ENCODE measurements at regions not wholly inside any gene's neighbourhood (a gene's known extent, or its start where the extent isn't known, plus 50 kb on each side); places are given as distances from the start of the nearest gene placed in this dataset.

DNA sequence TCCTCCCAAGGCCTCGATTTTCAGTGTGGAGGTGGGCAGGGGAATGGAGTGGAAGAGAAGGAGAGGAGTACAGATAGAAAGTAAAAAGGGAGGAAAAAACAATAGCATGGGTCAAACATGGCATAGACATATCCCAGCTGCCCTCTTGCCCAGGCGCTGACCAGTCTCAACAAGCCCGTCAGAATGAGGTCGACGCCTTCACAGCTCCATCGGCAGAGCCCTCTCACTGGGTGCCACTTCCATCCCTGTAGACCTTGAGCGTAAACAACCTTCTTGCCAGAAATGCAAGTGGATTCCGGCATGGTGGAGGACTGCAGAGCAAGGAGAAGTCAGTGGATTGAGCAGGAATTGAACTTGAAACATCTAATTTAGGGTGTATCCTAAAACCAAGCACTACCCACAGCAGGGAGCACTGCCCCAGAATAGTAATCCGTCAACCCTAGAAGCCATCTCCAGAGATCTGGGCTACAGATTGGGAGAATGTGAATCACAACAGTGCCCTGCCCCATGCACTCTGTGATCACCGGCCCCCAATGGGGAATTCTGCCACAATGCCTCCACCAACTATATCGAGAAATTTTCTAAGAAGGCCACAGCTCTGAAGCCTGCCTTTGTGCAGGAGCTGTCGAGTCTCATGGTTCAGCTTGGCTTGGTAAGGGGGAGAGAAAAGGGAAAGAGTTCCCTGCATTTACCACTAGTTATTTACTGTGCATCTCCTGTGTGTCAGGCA is 190.1 kb downstream of the UACA start:
- TF ChIP-seq, protein P1, sequence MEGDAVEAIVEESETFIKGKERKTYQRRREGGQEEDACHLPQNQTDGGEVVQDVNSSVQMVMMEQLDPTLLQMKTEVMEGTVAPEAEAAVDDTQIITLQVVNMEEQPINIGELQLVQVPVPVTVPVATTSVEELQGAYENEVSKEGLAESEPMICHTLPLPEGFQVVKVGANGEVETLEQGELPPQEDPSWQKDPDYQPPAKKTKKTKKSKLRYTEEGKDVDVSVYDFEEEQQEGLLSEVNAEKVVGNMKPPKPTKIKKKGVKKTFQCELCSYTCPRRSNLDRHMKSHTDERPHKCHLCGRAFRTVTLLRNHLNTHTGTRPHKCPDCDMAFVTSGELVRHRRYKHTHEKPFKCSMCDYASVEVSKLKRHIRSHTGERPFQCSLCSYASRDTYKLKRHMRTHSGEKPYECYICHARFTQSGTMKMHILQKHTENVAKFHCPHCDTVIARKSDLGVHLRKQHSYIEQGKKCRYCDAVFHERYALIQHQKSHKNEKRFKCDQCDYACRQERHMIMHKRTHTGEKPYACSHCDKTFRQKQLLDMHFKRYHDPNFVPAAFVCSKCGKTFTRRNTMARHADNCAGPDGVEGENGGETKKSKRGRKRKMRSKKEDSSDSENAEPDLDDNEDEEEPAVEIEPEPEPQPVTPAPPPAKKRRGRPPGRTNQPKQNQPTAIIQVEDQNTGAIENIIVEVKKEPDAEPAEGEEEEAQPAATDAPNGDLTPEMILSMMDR (IDR thresholded peaks at IDR 0.05) = no peak
- no peak for TF ChIP-seq POLR2A (IDR thresholded peaks at IDR 0.05)
